ENCODE measurements at regions not wholly inside any gene's neighbourhood (a gene's known extent, or its start where the extent isn't known, plus 50 kb on each side); places are given as distances from the start of the nearest gene placed in this dataset.

DNA sequence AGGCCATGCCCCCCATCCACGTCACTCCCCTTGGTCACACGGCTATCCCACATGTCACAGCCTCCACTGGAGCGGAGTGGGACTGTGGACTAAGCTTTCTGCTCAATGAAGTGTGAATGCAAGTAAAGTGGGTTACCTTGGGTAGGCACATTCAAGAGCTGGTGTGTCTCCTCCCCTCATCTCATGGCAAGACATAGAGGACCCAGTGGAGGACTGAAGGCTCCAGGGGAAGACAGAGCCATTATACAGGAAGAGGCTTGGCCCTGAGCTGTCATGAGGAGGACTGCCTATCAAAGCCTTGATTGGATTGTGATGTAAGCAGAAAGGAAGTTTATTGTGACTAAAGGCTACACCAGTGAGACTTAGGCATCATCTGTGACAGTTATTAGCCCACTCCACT lies 129.2 kb upstream of the CCL2 start:
- peak overlapping the region; percentile 45; the same call in 1 of the 2 replicates for H2AFZ ChIP-seq (ENCODE audit: low read depth, low read length)
- H3K36me3 ChIP-seq (replicated peaks; ENCODE audit: low read depth, low read length): no peaks in the 10 kb centered on the region
- no peak for TF ChIP-seq EZH2phosphoT487 (IDR thresholded peaks at IDR 0.05; ENCODE audit: low read depth)
- TF ChIP-seq, protein P1, sequence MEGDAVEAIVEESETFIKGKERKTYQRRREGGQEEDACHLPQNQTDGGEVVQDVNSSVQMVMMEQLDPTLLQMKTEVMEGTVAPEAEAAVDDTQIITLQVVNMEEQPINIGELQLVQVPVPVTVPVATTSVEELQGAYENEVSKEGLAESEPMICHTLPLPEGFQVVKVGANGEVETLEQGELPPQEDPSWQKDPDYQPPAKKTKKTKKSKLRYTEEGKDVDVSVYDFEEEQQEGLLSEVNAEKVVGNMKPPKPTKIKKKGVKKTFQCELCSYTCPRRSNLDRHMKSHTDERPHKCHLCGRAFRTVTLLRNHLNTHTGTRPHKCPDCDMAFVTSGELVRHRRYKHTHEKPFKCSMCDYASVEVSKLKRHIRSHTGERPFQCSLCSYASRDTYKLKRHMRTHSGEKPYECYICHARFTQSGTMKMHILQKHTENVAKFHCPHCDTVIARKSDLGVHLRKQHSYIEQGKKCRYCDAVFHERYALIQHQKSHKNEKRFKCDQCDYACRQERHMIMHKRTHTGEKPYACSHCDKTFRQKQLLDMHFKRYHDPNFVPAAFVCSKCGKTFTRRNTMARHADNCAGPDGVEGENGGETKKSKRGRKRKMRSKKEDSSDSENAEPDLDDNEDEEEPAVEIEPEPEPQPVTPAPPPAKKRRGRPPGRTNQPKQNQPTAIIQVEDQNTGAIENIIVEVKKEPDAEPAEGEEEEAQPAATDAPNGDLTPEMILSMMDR (IDR thresholded peaks at IDR 0.05; ENCODE audit: low read depth, low read length): no peak
- peak overlapping the region; percentile 94 for H3K4me2 ChIP-seq (ENCODE audit: low read length)
- H3K9ac ChIP-seq (ENCODE audit: low read length): peak overlapping the region; percentile 60
- H3K79me2 ChIP-seq (ENCODE audit: low read length): no peaks in the 10 kb centered on the region
- H3K4me1 ChIP-seq (ENCODE audit: low read length): peaks cover 78% of the 10 kb centered on the region
- H3K27me3 ChIP-seq (ENCODE audit: low read depth, low read length): peaks cover 18% of the 10 kb centered on the region
- peak overlapping the region; percentile 98 for H3K27ac ChIP-seq (ENCODE audit: low read length)
- no peaks in the 10 kb centered on the region for H4K20me1 ChIP-seq (ENCODE audit: insufficient read depth, low read length)
- H3K9me3 ChIP-seq (ENCODE audit: insufficient read depth, low read length): no peaks in the 10 kb centered on the region
- peak overlapping the region; percentile 66 for H3K4me3 ChIP-seq (ENCODE audit: low read length)

- Histone ChIP-seq H3K27me3 (ENCODE audit: low read depth, low read length) (peaks cover 15% of the 10 kb centered on the region), H2AFZ (ENCODE audit: low read depth, low read length) (no peak overlapping the region)
Observed at GRCh38 chr17:34126496-34126895, 128.6 kb upstream of the CCL2 start.

DNA sequence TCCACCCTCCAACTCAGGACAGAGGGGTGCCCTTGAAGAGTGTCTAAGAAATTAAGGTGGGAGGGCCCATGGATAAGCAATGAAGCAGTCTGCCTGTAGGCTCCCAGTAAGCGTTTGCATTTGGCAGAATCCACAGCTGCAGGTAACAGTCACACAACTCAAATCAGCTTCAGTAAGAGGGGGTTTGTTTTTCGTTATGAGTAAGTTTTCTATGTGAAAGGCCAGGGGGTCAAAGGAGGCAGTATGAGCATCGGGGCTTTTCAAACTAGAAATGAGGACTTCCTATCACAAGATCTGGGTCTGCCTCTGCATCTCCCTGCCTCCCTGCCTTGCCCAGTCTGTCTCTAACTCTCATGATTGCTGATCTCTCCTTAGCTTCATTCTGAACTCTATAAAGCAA lies 128.1 kb upstream of the CCL2 start:
- Histone ChIP-seq H3K27ac (ENCODE audit: low read length) (peak overlapping the region; percentile 98), H2AFZ (ENCODE audit: low read depth, low read length) (no peak overlapping the region), H3K9ac (ENCODE audit: low read length) (peak overlapping the region; percentile 60), H3K27me3 (ENCODE audit: low read depth, low read length) (peaks cover 14% of the 10 kb centered on the region), H3K79me2 (ENCODE audit: low read length) (no peaks in the 10 kb centered on the region), H3K36me3 (replicated peaks; ENCODE audit: low read depth, low read length) (no peaks in the 10 kb centered on the region), H3K4me2 (ENCODE audit: low read length) (peak overlapping the region; percentile 94), H4K20me1 (ENCODE audit: insufficient read depth, low read length) (no peaks in the 10 kb centered on the region), H3K4me1 (ENCODE audit: low read length) (peaks cover 79% of the 10 kb centered on the region), H3K9me3 (ENCODE audit: insufficient read depth, low read length) (no peaks in the 10 kb centered on the region), H3K4me3 (ENCODE audit: low read length) (peak overlapping the region; percentile 66)
- TF ChIP-seq EZH2phosphoT487 (IDR thresholded peaks at IDR 0.05; ENCODE audit: low read depth): no peak
- TF ChIP-seq, protein P1 (IDR thresholded peaks at IDR 0.05; ENCODE audit: low read depth, low read length): no peak

More at GRCh38 chr17:34126496-34126895, 128.6 kb upstream of the CCL2 start:
- Histone ChIP-seq H3K36me3 (replicated peaks; ENCODE audit: low read depth, low read length) (no peaks in the 10 kb centered on the region), H4K20me1 (ENCODE audit: insufficient read depth, low read length) (no peaks in the 10 kb centered on the region), H3K4me2 (ENCODE audit: low read length) (peak overlapping the region; percentile 94), H3K9ac (ENCODE audit: low read length) (peak overlapping the region; percentile 60), H3K4me1 (ENCODE audit: low read length) (peaks cover 79% of the 10 kb centered on the region), H3K9me3 (ENCODE audit: insufficient read depth, low read length) (no peaks in the 10 kb centered on the region), H3K4me3 (ENCODE audit: low read length) (peak overlapping the region; percentile 66), H3K79me2 (ENCODE audit: low read length) (no peaks in the 10 kb centered on the region), H3K27ac (ENCODE audit: low read length) (peak overlapping the region; percentile 98)
- TF ChIP-seq, protein P1 (IDR thresholded peaks at IDR 0.05; ENCODE audit: low read depth, low read length): no peak
- TF ChIP-seq EZH2phosphoT487 (IDR thresholded peaks at IDR 0.05; ENCODE audit: low read depth): no peak

DNA sequence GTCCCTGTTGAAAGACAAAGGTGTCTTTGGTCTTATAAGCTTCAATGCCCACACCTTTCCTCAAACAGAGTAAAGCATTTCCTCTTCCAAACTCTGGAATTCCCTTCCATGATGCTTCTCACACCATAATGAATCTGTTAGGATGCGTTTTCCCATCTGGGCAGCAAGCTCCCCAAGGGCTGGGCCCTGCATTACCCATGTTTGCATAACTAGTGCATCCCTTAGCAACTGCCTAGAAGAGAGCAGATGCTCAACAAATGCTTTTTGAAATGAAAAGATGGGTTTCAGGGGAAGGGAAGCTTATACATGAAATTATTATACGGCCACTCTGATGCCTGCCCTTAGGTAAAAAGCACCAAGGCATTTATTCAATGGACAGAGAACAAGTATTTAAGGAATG lies 124.5 kb upstream of the CCL2 start:
- H4K20me1 ChIP-seq (ENCODE audit: insufficient read depth, low read length): no peaks in the 10 kb centered on the region
- no peaks in the 10 kb centered on the region for H3K79me2 ChIP-seq (ENCODE audit: low read length)
- no peaks in the 10 kb centered on the region for H3K36me3 ChIP-seq (replicated peaks; ENCODE audit: low read depth, low read length)
- TF ChIP-seq, protein P1 (IDR thresholded peaks at IDR 0.05; ENCODE audit: low read depth, low read length): no peak
- no peak for TF ChIP-seq EZH2phosphoT487 (IDR thresholded peaks at IDR 0.05; ENCODE audit: low read depth)
- H3K9ac ChIP-seq (ENCODE audit: low read length): no peak overlapping the region
- peaks cover 67% of the 10 kb centered on the region for H3K4me1 ChIP-seq (ENCODE audit: low read length)
- H3K27me3 ChIP-seq (ENCODE audit: low read depth, low read length): peaks cover 19% of the 10 kb centered on the region
- H3K27ac ChIP-seq (ENCODE audit: low read length): no peak overlapping the region
- no peaks in the 10 kb centered on the region for H3K9me3 ChIP-seq (ENCODE audit: insufficient read depth, low read length)
- no peak overlapping the region for H3K4me2 ChIP-seq (ENCODE audit: low read length)
- no peak overlapping the region for H3K4me3 ChIP-seq (ENCODE audit: low read length)
- H2AFZ ChIP-seq (ENCODE audit: low read depth, low read length): no peak overlapping the region

All from OCI-LY3 (cell line).